GM21515 (cell line): ENCODE measurements at regions not wholly inside any gene's neighbourhood (a gene's known extent, or its start where the extent isn't known, plus 50 kb on each side); places are given as distances from the start of the nearest gene placed in this dataset.

Experiments
- ATAC-seq: cut with Tn5 transposase; IDR thresholded peaks from one replicate; pipeline ENCODE4 v1.9.1; 2021; ENCODE audit not compliant: unreplicated experiment

GRCh38 chr11:31912808-31913207 lies 101.7 kb upstream of the PAX6 start:
- no peak for ATAC-seq

GRCh38 chr11:31910950-31911576 lies 99.9 kb upstream of the PAX6 start:
- no peak for ATAC-seq

DNA sequence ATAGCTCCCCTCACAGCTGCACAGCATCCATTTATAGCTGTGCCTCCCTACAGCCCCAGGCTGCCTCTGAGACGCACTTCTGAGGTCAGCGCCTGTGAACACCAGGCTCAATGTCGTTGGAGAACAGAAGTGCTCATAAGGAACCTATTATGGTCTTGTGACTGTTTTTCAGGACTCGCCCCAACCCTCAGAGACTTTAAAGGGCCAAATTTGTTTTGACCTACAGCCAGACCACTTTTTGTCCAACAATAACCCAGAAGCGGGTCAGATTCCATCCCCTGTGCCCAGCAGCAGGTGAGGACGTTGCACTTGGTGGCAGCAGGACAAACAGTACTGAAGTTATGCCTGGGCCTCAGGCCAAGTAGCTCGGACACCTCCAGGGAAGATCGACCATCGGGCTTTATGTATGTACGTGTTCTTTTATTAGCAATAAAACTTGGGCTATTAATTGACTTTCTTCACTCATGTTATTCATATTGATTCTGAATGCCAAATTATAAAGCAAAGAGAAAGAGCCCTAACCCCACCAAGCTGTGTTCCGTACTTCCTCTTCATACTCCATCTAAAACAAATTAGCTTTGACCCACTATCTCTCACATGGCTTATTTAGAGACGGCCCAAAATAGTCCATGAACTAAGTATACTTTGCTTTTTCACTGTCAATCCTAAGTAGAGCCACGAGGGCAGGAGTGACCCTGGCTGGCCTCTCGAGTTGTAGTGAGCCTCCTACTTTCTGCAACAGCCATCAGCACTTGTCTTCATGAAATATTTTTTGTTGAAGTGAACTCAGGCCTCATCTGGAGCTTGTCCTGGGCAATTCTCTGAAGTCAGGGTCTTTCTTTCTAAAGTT lies 92.3 kb upstream of the PAX6 start:
- ATAC-seq, result no peak

GRCh38 chr11:31902706-31903105 lies 91.6 kb upstream of the PAX6 start:
- ATAC-seq, result no peak

DNA sequence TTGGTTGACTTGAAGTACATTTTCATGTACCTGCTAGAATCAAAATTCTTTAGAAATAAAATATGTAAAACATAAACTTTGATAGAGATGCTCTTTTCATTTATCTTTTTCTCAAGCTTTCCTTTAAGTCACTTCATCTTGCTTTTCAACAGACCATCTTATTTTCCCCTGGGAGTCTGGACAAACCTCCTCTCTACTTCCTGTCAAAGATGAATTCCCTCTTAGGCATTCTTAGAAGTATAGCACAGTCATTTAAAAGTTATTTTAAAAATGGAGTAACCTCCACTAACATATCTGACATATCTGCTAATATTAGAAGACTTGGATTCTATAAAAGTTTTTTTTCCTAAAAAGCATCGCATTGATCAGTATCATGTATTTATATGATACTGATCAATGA lies 84.8 kb upstream of the PAX6 start:
- no peak for ATAC-seq

GRCh38 chr11:31887180-31887579 lies 76.1 kb upstream of the PAX6 start:
- ATAC-seq, result no peak

DNA sequence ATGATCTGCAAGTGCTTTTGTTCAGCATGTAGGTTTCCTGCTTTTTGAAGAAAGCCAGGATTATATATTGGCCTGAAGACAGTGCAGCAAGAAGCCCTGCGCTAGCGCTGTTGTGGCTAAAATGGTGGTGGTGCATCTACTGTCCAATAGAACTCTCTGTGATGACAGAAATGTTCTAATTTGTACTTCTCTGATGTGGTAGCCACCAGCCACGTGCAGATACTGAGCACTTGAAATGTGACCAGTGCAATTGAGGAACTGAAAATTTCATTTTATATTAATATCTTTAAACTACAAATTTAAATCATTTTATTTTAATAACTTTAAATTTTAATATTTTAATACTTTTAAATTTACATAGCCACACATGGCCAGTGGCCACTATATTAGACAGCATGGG lies 73.0 kb upstream of the PAX6 start:
- no peak for ATAC-seq

GRCh38 chr11:31883435-31883834 lies 72.3 kb upstream of the PAX6 start:
- ATAC-seq, result no peak

DNA sequence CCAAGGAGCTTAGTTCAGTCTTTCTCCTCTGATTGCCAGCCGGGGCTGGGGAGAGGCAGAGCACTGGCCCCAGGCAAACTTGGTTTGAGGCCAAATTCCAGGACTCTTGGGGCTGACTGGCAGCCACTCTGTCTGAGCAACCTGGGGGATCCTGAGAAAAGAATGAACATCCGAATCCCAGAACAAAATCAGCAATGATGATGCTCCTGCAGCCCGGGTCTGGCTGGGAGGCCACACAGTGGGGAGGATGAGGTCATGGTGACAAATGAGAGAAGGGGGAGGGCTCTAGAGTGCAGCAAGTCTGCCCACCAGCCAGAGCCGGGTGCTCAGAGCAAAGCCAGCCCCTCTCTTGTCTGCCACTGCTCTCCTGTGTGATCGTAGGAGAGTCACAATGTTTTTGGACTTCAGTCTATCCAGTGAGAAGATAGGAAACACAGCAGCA lies 71.8 kb upstream of the PAX6 start:
- no peak for ATAC-seq

DNA sequence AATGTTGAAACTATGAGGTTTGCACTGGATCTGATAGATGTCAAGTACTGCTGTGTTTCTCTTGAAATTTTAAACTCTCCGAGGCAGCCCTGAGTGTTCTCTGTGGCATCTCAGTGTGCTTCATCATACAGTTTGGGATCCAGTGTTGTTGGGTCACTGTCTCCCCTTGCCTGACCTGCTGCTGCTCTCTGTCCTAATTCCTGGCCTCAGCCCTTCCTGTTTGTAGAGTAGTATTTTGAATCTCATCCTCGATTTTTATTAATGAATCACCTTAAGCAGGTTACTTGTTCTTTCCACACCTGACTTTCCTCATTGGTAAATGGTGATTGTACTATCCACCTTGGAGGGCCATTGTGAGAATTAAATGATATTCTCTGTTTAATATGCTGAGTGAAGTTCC lies 70.7 kb upstream of the PAX6 start:
- ATAC-seq, result no peak

GRCh38 chr11:31879681-31880080 lies 68.6 kb upstream of the PAX6 start:
- ATAC-seq, result no peak

GRCh38 chr11:31877863-31878262 lies 66.7 kb upstream of the PAX6 start:
- ATAC-seq, result no peak

- no peak for ATAC-seq
These were observed 66.0 kb upstream of the PAX6 start for GRCh38 chr11:31877083-31877482.

DNA sequence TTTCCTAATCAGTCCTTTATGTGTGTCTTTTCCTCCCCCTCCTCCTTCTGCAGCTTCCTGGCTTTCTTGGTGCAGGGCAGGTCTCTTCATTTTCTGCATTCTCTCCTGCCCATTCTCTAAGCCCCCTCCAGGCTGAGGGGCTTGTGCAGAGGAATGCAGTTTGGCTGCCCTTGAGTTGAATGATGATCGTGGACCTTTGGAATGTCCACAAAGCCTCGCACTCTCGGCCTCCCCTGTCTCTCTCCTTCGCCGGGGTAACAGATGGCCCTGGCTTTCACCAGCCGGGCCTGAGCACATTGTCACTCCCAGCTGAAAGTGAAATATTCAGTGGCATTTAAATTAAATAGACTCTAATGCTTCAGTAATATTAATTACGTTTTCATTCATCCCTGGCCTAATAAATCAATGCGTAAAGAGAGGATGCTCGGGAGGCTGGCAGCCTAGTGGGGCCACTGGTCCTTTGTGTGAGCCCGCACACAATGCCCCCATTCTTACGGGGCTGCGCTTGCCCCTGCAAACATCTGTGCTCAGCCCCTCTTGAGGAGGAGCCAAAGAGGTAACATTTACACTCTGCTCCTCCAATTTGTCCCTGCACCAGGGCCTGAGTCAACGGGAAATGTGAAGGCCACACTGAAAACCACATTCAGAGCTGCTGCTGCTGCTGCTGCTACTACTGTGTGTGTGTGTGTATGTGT lies 64.9 kb upstream of the PAX6 start:
- ATAC-seq, result no peak

- no peak for ATAC-seq
These were observed 63.6 kb upstream of the PAX6 start for GRCh38 chr11:31874631-31875191.

DNA sequence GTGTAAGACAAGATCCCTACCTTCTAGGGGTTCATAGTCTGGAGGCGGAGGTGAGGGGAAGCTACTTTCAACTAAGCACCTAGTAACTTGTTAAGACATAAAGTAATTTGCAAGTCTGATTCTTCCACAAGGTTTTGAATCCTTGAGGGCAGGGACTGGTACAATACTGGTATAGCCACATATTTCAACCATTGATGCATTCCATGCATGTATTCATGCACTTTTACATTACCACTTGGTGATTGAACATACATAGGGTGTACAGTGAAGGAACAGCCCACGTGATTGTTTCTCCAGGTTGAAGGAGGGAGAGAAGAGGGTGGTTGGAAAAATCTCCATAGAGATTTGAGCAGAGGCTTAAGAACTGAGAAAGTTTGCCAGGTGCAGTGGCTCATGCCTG lies 62.0 kb upstream of the PAX6 start:
- no peak for ATAC-seq

DNA sequence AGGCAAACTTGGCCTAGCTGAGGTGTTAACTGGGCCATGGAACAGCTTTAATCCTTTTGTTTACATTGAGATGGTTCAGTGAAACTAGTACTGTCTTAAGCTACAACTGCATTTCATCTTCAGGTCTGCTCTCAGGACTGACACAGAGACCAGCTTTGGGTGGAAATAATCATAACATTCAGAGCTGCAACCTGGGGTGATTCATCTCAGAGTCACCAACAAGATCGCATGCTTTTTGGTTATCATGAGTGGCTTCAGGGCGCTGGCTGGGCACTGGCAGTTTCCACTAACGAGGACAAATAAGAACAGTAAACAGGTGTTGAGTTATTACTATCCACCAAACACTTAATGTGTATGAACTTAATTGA lies 60.9 kb upstream of the PAX6 start:
- ATAC-seq, result no peak

GRCh38 chr11:31871310-31872075 lies 60.4 kb upstream of the PAX6 start:
- no peak for ATAC-seq

GRCh38 chr11:31870609-31871309 lies 59.6 kb upstream of the PAX6 start:
- no peak for ATAC-seq

GRCh38 chr11:31869986-31870385 lies 58.9 kb upstream of the PAX6 start:
- no peak for ATAC-seq
